Breast epithelium (tissue), 3 donors: ENCODE measurements at regions not wholly inside any gene's neighbourhood (a gene's known extent, or its start where the extent isn't known, plus 50 kb on each side); places are given as distances from the start of the nearest gene placed in this dataset.

ENCODE experiments used
- POLR2A ChIP-seq: fragments of 450-650 bp; IDR thresholded peaks from one replicate; pipeline ENCODE4 v1.6.1; 2016; ENCODE audit warnings: antibody characterized with exemption, mild to moderate bottlenecking, moderate library complexity
- POLR2AphosphoS5 ChIP-seq, 3 donors: sonication (generic); formaldehyde crosslinking; IDR thresholded peaks; one replicate each; pipeline ENCODE4 v1.6.1; 2017; ENCODE audit warnings: antibody characterized with exemption in 3 of 3
- TF ChIP-seq, protein P1 (sequence below), 3 donors: fragments of 450-650 bp; IDR thresholded peaks; one replicate each; pipeline ENCODE4 v1.5.1; 2016 to 2017; ENCODE audit warnings: antibody characterized with exemption in 3 of 3, mild to moderate bottlenecking in 3 of 3, moderate library complexity in 3 of 3

DNA sequence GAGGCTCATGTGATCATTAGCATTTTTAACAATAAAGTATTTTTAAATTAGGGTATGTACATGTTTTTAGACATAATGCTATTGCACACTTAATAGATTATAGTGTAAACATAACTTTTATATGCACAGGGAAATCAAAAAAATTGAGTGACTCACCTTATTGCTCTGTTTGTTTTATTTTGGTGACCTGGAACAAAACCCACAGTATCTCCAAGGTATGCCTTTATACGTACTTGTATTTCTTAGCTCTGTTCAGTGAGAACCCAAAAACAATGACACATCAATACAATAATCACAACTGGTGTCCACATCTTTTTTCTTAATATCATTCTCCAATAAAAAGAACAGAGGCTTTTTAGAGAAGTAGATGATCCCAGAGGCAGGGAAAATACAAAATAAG lies 112.2 kb downstream of the CYB561 start:
- no peak for TF ChIP-seq POLR2A
- TF ChIP-seq, protein P1, sequence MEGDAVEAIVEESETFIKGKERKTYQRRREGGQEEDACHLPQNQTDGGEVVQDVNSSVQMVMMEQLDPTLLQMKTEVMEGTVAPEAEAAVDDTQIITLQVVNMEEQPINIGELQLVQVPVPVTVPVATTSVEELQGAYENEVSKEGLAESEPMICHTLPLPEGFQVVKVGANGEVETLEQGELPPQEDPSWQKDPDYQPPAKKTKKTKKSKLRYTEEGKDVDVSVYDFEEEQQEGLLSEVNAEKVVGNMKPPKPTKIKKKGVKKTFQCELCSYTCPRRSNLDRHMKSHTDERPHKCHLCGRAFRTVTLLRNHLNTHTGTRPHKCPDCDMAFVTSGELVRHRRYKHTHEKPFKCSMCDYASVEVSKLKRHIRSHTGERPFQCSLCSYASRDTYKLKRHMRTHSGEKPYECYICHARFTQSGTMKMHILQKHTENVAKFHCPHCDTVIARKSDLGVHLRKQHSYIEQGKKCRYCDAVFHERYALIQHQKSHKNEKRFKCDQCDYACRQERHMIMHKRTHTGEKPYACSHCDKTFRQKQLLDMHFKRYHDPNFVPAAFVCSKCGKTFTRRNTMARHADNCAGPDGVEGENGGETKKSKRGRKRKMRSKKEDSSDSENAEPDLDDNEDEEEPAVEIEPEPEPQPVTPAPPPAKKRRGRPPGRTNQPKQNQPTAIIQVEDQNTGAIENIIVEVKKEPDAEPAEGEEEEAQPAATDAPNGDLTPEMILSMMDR (IDR thresholded peaks at IDR 0.05), result no peak
- TF ChIP-seq POLR2AphosphoS5 (IDR thresholded peaks at IDR 0.05), result no peak
